Peyer's patch (tissue), 4 donors: ENCODE measurements at regions not wholly inside any gene's neighbourhood (a gene's known extent, or its start where the extent isn't known, plus 50 kb on each side); places are given as distances from the start of the nearest gene placed in this dataset.

ENCODE experiments used
- DNase-seq, 3 donors: peaks; one replicate each; pipeline ENCODE4 v3.0.0-alpha.2; 2017 to 2019
- H3K27ac ChIP-seq, 4 donors: fragments of 200-600 bp; sonication (generic); one replicate each; pipeline ENCODE4 v1.5.1; 2016 to 2019
- H3K27me3 ChIP-seq, 2 donors: fragments of 200-600 bp; sonication (generic); one replicate each; pipeline ENCODE4 v1.5.1; 2019
- H3K36me3 ChIP-seq, 3 donors: fragments of 200-600 bp; sonication (generic); one replicate each; pipeline ENCODE4 v1.5.1; 2016 to 2019
- H3K4me1 ChIP-seq, 4 donors: fragments of 200-600 bp; sonication (generic); one replicate each; pipeline ENCODE4 v1.5.1; 2016 to 2019
- H3K4me3 ChIP-seq, 4 donors: fragments of 200-600 bp; sonication (generic); 1 replicate in 3 of 4; 2 replicates in 1 of 4; pipeline ENCODE4 v1.5.1; 2016 to 2019; ENCODE audit warnings: mild to moderate bottlenecking in 1 of 4
- H3K9me3 ChIP-seq, 4 donors: fragments of 200-600 bp; sonication (generic); one replicate each; pipeline ENCODE4 v1.5.1; 2016 to 2019; ENCODE audit warnings: mild to moderate bottlenecking in 1 of 4
- POLR2A ChIP-seq, 2 donors: fragments of 450-650 bp; IDR thresholded peaks; one replicate each; pipeline ENCODE4 v1.5.1; 2017; ENCODE audit warnings: antibody characterized with exemption in 2 of 2, mild to moderate bottlenecking in 2 of 2, moderate library complexity in 2 of 2
- TF ChIP-seq, protein P1 (sequence below), 6 experiments: fragments of 450-650 bp in 4 of 6; fragments of 200-600 bp in 2 of 6; sonication (generic) in 1 of 6; IDR thresholded peaks; one replicate each; pipeline ENCODE4 v1.5.1; 2017 to 2019; ENCODE audit warnings: antibody characterized with exemption in 6 of 6, mild to moderate bottlenecking in 3 of 6, moderate library complexity in 1 of 6

DNA sequence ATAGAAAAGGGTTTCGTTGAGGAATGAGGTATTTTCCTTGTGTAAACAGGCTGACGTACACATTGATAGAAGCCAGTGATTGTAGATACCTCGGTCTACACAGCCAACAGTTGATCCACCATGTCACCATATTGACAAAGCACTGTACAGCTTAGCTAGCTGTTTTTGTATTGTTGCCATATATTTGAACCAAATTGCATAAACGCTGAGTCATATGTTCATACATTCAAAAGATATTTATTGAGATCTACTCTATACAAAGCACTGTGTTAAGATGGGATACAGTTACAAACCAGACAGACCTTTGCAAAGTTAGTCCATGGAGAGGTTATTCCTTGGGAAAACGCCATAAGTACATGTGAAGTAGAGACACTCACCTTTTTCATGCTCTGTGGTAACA is 132.4 kb upstream of the ATP1B1 start:
- Histone ChIP-seq H3K4me1 (no peaks in the 10 kb centered on the region), H3K36me3 (no peaks in the 10 kb centered on the region), H3K4me3 (no peak overlapping the region), H3K27me3 (no peaks in the 10 kb centered on the region), H3K9me3 (no peaks in the 10 kb centered on the region), H3K27ac (no peak overlapping the region)
- TF ChIP-seq, protein P1, sequence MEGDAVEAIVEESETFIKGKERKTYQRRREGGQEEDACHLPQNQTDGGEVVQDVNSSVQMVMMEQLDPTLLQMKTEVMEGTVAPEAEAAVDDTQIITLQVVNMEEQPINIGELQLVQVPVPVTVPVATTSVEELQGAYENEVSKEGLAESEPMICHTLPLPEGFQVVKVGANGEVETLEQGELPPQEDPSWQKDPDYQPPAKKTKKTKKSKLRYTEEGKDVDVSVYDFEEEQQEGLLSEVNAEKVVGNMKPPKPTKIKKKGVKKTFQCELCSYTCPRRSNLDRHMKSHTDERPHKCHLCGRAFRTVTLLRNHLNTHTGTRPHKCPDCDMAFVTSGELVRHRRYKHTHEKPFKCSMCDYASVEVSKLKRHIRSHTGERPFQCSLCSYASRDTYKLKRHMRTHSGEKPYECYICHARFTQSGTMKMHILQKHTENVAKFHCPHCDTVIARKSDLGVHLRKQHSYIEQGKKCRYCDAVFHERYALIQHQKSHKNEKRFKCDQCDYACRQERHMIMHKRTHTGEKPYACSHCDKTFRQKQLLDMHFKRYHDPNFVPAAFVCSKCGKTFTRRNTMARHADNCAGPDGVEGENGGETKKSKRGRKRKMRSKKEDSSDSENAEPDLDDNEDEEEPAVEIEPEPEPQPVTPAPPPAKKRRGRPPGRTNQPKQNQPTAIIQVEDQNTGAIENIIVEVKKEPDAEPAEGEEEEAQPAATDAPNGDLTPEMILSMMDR (IDR thresholded peaks at IDR 0.05) = no peak
- TF ChIP-seq POLR2A (IDR thresholded peaks at IDR 0.05) = no peak
- DNase-seq = no peak

DNA sequence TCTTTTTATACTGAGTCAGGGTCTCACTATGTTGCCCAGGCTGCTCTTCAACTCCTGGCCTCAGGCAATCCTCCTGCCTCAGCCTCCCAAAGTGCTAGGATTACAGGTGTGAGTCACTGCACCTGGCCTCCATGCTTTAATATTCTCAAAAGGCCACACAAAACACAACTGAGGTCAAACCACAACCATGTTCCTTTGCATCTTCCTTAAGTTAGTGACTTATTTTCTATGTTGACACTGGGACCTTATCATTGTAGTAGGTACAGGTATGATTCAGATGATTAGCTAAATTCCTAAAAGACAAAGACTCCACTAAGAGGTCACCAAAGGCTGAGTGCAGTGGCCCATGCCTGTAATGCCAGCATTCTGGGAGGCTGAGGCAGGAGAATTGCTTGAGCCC is 131.9 kb upstream of the ATP1B1 start:
- TF ChIP-seq POLR2A (IDR thresholded peaks at IDR 0.05) = no peak
- TF ChIP-seq, protein P1 (IDR thresholded peaks at IDR 0.05) = no peak
- DNase-seq = no peak
- Histone ChIP-seq H3K27me3 (no peaks in the 10 kb centered on the region), H3K27ac (no peak overlapping the region), H3K4me3 (no peak overlapping the region), H3K4me1 (no peaks in the 10 kb centered on the region), H3K36me3 (no peaks in the 10 kb centered on the region), H3K9me3 (no peaks in the 10 kb centered on the region)

DNA sequence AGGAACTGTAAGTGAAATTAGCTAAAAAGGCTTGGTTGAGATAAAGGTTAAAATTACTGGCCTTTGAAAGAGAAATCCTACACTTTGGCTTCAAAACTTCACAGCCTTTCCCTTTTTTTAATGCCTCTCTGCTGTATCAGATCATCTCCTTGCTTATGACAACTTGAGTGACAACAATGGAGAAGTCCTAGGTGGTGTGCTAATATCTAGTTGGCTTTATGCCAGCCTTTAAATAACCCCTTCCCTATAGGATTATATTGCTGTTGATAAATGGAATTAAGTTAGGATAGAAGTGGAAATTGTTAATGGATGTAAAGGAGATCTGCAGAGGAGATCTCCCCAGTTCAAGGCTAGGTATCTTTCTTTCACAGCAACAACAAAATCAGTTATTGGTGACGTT is 130.2 kb upstream of the ATP1B1 start:
- Histone ChIP-seq H3K36me3 (no peaks in the 10 kb centered on the region), H3K4me3 (no peak overlapping the region), H3K4me1 (no peaks in the 10 kb centered on the region), H3K9me3 (no peaks in the 10 kb centered on the region), H3K27me3 (no peaks in the 10 kb centered on the region), H3K27ac (no peak overlapping the region)
- DNase-seq = no peak
- TF ChIP-seq POLR2A (IDR thresholded peaks at IDR 0.05) = no peak
- TF ChIP-seq, protein P1 (IDR thresholded peaks at IDR 0.05) = no peak

DNA sequence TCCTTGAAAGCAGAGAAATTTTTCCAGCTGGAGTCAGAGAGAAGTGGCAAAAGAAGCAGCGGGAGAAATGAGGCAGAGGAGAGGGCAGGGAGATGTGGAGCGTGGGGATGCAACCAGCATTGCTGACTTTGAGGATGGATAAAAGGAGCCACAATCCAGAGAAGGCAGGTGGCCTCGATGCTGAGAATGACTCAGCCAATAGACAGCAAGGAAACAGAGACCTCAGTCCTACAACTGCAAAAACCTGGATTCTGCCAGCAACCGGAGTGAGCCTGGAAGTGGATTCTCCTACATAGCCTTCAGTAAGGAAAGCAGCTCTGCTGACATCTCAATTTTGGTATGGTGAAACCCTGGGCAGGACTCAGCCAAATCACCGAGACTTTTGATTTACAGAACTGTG is 128.9 kb upstream of the ATP1B1 start:
- H3K9me3 ChIP-seq = no peaks in the 10 kb centered on the region
- no peak for TF ChIP-seq POLR2A (IDR thresholded peaks at IDR 0.05)
- TF ChIP-seq, protein P1 (IDR thresholded peaks at IDR 0.05) = no peak

DNA sequence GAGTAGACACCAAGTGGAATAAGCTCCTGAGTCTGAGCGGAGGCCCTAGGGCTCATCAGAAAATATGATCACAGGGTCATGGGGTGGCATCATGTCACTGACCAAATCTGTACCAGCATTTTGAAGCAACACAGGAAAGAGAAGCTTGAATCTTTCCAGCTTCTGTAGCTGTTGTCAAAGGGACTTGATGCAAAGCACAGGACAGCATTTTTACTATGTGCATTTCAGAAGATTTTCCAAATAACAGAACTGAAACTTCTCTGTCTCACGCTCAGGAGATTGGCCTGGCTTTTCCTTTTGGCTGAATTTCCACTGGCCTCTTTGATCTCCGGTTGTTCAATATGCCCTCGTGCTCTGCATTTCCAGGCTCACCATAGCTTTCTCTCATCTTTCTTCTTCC is 127.2 kb upstream of the ATP1B1 start:
- DNase-seq = no peak
- H3K4me1 ChIP-seq = no peaks in the 10 kb centered on the region
- H3K9me3 ChIP-seq = no peaks in the 10 kb centered on the region
- H3K27me3 ChIP-seq = no peaks in the 10 kb centered on the region
- no peak overlapping the region for H3K4me3 ChIP-seq
- H3K36me3 ChIP-seq = no peaks in the 10 kb centered on the region
- H3K27ac ChIP-seq = no peak overlapping the region
- TF ChIP-seq, protein P1 (IDR thresholded peaks at IDR 0.05) = no peak
- no peak for TF ChIP-seq POLR2A (IDR thresholded peaks at IDR 0.05)

More for the DNA sequence above, 128.9 kb upstream of the ATP1B1 start:
- H3K4me3 ChIP-seq = no peak overlapping the region
- DNase-seq = no peak
- no peaks in the 10 kb centered on the region for H3K36me3 ChIP-seq
- no peak overlapping the region for H3K27ac ChIP-seq
- H3K27me3 ChIP-seq = no peaks in the 10 kb centered on the region
- no peaks in the 10 kb centered on the region for H3K4me1 ChIP-seq

DNA sequence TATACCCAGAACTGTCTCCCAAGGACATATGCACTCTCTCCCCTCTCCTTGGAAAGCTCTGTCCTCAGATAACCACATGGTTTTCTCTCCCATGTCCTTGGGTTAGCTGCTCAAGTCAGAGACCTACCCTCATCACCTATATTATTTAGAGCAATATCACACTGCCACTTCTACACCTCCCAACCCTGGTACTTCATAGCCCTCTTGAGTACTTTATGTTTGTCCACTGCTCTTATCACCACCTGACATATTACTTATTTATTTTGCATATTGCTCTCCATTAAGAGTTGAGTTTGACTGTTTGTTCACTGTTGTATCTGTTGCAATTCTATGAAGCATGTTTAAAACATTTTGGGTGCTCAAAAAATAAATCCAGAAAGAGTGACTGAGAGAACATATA is 126.3 kb upstream of the ATP1B1 start:
- no peak overlapping the region for H3K4me3 ChIP-seq
- H3K27me3 ChIP-seq = no peaks in the 10 kb centered on the region
- H3K9me3 ChIP-seq = no peaks in the 10 kb centered on the region
- no peaks in the 10 kb centered on the region for H3K4me1 ChIP-seq
- DNase-seq = no peak
- H3K27ac ChIP-seq = no peak overlapping the region
- TF ChIP-seq POLR2A (IDR thresholded peaks at IDR 0.05) = no peak
- TF ChIP-seq, protein P1 (IDR thresholded peaks at IDR 0.05) = no peak
- H3K36me3 ChIP-seq = no peaks in the 10 kb centered on the region
